Activated naive CD8-positive, alpha-beta T cell treated with anti-CD3 and anti-CD28 coated beads for 36 hours (primary cell): ENCODE measurements at regions not wholly inside any gene's neighbourhood (a gene's known extent, or its start where the extent isn't known, plus 50 kb on each side); places are given as distances from the start of the nearest gene placed in this dataset.

Source experiments
- DNase-seq: peaks from one replicate; pipeline ENCODE4 v3.0.0; 2021
- H3K27ac Mint-ChIP-seq: one replicate; pipeline ENCODE4 v1.8.0; 2022; ENCODE audit warnings: mild to moderate bottlenecking, moderate library complexity, mixed read lengths
- H3K27me3 Mint-ChIP-seq: one replicate; pipeline ENCODE4 v1.8.0; 2022; ENCODE audit warnings: mild to moderate bottlenecking, mixed read lengths
- H3K36me3 Mint-ChIP-seq: one replicate; pipeline ENCODE4 v1.8.0; 2021; ENCODE audit warnings: mild to moderate bottlenecking, mixed read lengths
- H3K4me1 Mint-ChIP-seq: one replicate; pipeline ENCODE4 v1.8.0; 2021; ENCODE audit warnings: mixed read lengths
- H3K4me3 Mint-ChIP-seq: one replicate; pipeline ENCODE4 v1.8.0; 2022; ENCODE audit warnings: mild to moderate bottlenecking, moderate library complexity, mixed read lengths
- H3K9me3 Mint-ChIP-seq: one replicate; pipeline ENCODE4 v1.8.0; 2022; ENCODE audit warnings: mixed read lengths

DNA sequence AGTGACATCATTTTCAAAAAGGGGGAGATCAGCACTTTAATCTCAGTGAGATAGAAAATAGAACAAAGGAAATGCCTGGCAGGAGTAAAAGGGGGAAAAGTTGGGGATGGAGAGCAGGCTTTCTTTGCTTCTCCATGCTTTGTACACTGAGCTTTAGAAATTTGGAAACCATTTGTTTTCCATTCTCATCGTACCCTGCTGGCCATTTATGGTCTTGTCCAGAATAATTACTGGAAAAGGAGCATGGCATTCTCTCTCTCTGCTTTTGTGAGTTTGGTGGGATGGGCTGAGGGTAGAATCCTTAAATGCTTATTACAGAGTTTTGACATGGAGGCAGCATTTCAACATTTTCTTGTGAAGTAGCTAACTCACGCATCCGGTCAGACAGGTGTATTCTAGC, 104.4 kb upstream of the FLRT2 start:
- H3K36me3 Mint-ChIP-seq, result no peaks in the 10 kb centered on the region
- no peak overlapping the region for H3K27ac Mint-ChIP-seq
- no peaks in the 10 kb centered on the region for H3K4me1 Mint-ChIP-seq
- no peaks in the 10 kb centered on the region for H3K27me3 Mint-ChIP-seq
- peaks cover 4% of the 10 kb centered on the region for H3K9me3 Mint-ChIP-seq
- no peak for DNase-seq
- no peak overlapping the region for H3K4me3 Mint-ChIP-seq

DNA sequence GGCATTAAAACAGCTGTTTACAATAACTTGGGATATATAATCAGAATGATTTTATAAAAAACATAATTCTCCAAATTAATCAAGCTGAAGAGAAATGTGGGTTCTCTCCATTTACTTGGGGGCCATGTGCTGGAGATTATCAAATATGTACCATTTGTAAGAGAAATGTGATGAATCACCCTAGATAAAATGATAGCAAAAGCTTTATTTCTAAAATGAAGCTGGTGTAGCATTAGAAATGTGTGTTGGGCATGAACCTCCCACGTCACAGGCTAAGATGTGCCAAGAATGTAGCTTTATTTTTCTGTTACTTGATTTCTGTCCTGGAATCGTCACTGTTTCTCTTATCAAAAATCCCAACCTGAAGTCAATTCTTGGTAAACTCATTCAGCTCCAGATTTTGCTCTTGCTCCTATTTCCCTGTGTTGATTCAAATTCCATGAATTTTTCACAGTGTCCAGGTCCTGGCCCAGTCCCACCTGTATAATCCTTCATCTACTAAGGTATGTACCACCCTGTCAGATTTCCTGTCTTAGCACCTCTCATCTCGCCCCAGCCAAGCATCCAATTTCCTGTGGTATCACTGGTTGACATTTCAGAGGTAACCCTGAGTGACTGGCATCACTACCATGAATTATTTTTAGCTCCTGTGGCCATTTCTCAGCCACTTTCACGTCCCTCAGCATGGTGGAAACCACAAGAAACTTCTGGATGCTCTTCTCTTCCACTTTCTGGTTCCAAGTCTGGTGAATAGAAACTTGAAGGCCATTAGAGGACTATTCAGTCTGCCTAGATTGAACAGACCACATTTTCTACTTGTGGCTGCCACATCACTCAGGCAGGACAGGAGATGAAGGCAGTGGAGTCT, 103.6 kb upstream of the FLRT2 start:
- no peak for DNase-seq
- H3K4me3 Mint-ChIP-seq, result no peak overlapping the region
- H3K27me3 Mint-ChIP-seq, result no peaks in the 10 kb centered on the region
- peaks cover 4% of the 10 kb centered on the region for H3K9me3 Mint-ChIP-seq
- no peak overlapping the region for H3K27ac Mint-ChIP-seq
- no peaks in the 10 kb centered on the region for H3K4me1 Mint-ChIP-seq
- H3K36me3 Mint-ChIP-seq, result no peaks in the 10 kb centered on the region

DNA sequence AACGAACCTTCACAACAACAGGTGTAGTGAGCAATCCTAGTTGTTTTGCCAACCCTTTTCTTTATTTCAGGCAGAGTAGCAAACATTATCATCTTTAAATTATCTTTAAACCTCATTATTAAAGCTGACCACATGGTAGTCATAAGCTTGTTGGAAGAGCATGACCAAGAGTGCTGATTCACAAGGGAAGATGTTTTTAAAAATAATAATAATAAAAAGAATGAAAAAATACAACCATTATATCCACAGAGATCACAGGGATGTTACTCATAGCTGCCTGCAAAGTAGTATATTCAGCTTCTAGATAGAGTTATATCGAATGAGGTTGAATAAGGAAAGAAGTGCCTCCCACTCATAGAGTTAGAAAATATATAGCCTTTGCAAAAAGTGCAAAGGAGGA, 101.0 kb upstream of the FLRT2 start:
- H3K27me3 Mint-ChIP-seq, result no peaks in the 10 kb centered on the region
- no peak for DNase-seq
- H3K4me1 Mint-ChIP-seq, result no peaks in the 10 kb centered on the region
- H3K27ac Mint-ChIP-seq, result no peak overlapping the region
- H3K9me3 Mint-ChIP-seq, result peaks cover 5% of the 10 kb centered on the region
- H3K4me3 Mint-ChIP-seq, result no peak overlapping the region
- H3K36me3 Mint-ChIP-seq, result no peaks in the 10 kb centered on the region

DNA sequence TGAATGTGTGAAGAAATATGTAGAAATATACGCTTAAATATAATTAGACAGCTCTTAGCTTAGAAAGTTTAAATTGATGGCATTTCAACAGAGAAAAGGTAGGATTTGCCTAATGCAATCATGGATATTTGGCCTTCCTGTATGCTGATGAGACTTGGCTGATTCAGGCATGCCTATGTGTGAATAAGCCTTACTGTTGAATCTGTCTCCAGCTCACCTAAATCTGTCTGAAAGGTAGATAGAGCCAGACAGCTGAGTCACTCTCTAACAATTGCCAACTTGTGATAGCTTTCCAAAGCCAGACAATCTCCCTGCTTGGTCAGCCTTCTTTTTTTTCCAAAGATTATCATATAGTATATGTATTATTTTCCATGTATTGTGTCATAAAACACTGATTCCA, 92.8 kb upstream of the FLRT2 start:
- Mint-ChIP-seq H3K4me1 (no peaks in the 10 kb centered on the region), H3K4me3 (no peak overlapping the region), H3K9me3 (peaks cover 2% of the 10 kb centered on the region), H3K27me3 (no peaks in the 10 kb centered on the region), H3K27ac (no peak overlapping the region), H3K36me3 (no peaks in the 10 kb centered on the region)
- no peak for DNase-seq

DNA sequence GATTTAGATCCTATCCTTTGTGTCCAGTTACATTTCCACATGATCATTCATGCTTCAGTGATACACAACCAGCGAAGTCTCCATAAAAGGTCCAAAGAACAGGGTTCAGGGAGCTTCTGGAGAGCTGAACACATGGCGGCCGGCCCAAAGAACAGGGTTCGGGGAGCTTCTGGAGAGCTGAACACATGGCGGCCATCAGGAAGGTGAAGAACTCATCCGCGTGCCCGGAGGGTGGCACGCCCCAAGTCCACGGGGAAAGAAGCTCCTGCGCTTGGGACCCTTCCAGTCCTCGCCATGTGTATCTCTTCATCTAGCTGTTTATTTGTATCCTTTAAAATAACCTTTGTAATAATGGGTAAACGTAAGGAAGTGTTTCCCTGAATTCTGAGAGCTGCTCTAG, 91.9 kb upstream of the FLRT2 start:
- H3K27me3 Mint-ChIP-seq, result no peaks in the 10 kb centered on the region
- no peak overlapping the region for H3K27ac Mint-ChIP-seq
- H3K4me3 Mint-ChIP-seq, result no peak overlapping the region
- no peaks in the 10 kb centered on the region for H3K36me3 Mint-ChIP-seq
- no peaks in the 10 kb centered on the region for H3K4me1 Mint-ChIP-seq
- no peaks in the 10 kb centered on the region for H3K9me3 Mint-ChIP-seq
- DNase-seq, result no peak

DNA sequence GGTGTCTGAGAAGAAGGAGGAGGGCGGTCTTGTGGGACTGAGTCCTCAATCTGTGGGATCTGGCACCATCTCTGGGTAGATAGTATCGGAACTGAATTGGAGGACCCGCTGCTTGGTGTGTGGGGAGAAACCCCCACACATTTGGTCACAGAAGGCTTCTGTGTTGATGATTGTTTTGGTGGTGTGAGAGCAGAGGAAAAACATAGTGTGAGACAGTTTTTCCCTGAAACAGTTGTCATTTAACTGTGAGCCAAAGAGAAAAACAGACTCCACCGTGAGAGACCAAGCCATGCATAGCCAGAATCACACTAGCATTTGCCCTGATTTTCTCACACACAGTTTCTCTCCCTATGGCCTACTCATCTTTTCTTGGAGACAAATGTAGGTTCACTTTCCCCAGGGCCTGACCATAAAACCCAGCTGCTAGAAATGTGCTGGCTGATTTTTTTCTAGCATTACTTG, 91.4 kb upstream of the FLRT2 start:
- H3K9me3 Mint-ChIP-seq, result no peaks in the 10 kb centered on the region
- no peak overlapping the region for H3K27ac Mint-ChIP-seq
- no peak for DNase-seq
- H3K4me3 Mint-ChIP-seq, result no peak overlapping the region
- no peaks in the 10 kb centered on the region for H3K36me3 Mint-ChIP-seq
- H3K27me3 Mint-ChIP-seq, result no peaks in the 10 kb centered on the region
- H3K4me1 Mint-ChIP-seq, result no peaks in the 10 kb centered on the region

DNA sequence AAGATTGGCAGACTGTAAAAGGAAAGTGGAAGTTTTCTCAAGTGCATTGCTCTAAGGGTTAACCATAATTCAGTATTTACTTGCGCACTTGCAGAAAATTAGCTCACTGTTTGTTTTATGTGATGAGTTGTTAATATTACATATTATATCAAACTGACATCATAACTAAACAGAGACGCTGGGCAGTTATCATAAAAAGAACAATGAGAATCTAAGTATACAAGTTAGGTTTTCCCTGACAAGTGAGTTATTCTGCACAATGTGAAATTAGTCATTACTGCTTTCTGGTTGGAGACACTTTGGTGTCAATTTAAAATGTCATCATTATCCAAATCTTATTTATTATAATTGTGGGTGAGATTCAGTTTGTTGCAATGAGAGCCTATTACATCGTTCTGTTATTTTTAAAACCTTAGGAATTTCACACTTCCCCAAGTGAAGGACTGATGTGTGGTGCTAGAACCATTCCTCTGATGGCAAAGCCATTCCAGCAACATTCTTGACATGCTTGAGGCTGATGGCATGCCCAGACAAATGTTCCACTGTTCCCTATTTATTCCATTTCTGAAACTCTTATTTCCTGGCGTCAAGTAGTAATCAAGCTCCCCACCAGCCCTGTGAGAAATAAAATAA, 90.1 kb upstream of the FLRT2 start:
- no peaks in the 10 kb centered on the region for H3K9me3 Mint-ChIP-seq
- H3K4me1 Mint-ChIP-seq, result no peaks in the 10 kb centered on the region
- no peak for DNase-seq
- H3K36me3 Mint-ChIP-seq, result no peaks in the 10 kb centered on the region
- H3K4me3 Mint-ChIP-seq, result no peak overlapping the region
- H3K27ac Mint-ChIP-seq, result no peak overlapping the region
- H3K27me3 Mint-ChIP-seq, result no peaks in the 10 kb centered on the region

DNA sequence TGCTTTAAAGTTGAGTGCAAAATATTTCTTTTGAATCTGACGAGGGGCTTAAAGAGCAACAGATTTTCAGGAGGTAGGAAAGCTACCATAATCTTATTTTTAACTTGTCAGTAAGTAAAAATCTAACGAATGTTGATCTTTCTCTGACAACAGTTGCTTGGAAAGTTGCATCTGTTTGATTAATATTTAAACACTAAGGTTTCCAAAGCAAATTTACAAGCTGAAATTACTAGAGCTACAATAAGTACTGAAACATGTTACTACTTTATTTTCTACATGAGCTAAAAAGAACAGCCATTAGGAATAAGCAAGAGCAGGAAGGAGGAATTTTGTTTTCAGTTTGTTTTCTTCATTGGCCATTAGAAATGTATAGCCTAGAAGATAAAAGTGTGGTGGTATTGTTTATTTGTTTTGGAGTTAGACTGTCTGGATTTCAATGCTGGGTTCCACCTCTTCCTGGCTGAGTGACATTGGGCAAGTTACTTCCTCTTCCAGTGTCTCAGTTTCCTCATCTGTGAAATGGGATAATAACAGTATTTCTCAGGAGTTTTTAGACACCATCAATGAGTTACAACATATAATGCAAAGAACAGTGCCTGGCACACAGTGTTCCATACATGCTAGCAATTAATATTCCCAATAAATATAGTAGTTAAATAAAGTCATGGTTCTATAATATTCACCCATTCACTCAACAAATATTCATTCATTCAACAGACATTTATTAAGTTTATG, 87.9 kb upstream of the FLRT2 start:
- Mint-ChIP-seq H3K36me3 (no peaks in the 10 kb centered on the region), H3K9me3 (no peaks in the 10 kb centered on the region), H3K27ac (no peak overlapping the region), H3K27me3 (no peaks in the 10 kb centered on the region), H3K4me1 (no peaks in the 10 kb centered on the region), H3K4me3 (no peak overlapping the region)
- DNase-seq, result no peak

DNA sequence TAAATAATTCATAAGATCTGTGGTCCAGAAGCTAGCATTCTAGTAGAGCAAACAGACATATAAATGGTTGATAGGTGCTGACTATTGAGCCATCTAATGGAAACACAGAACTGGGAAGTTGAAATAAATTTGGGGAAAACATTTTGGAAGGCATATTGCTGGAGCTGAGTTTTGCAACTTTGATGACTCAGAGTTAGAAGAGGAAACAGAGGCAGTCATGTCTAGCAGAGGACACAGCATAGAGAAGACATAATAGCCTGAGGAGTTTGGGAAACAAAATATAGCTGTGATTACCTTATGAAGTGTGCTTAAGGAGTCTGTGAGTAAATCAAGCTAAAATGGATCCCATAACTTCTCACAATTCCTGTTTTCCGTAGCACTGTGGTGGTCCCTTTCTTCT, 86.9 kb upstream of the FLRT2 start:
- no peaks in the 10 kb centered on the region for H3K27me3 Mint-ChIP-seq
- DNase-seq, result no peak
- no peaks in the 10 kb centered on the region for H3K9me3 Mint-ChIP-seq
- H3K27ac Mint-ChIP-seq, result no peak overlapping the region
- no peaks in the 10 kb centered on the region for H3K36me3 Mint-ChIP-seq
- H3K4me1 Mint-ChIP-seq, result no peaks in the 10 kb centered on the region
- no peak overlapping the region for H3K4me3 Mint-ChIP-seq

DNA sequence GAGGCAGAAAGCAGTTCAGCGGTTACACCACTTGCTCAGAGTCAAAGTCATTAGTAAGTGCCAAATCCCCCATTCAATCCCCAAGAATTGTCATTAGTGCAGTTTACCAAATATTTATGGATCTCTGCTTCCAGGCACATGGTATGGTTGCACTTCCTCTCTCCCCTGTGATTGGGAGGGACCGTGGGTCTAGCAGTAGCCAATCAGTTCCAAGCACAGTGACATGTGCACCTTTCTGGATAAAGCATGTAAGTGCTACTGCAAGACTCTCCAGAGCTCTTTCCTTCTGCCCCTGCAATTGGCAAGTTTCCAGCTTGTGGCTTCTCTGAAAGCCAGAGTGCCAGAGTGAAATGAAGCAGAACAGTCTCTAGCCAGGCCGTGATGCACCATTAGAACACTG, 85.3 kb upstream of the FLRT2 start:
- no peaks in the 10 kb centered on the region for H3K4me1 Mint-ChIP-seq
- H3K27ac Mint-ChIP-seq, result no peak overlapping the region
- H3K4me3 Mint-ChIP-seq, result no peak overlapping the region
- H3K9me3 Mint-ChIP-seq, result no peaks in the 10 kb centered on the region
- H3K36me3 Mint-ChIP-seq, result no peaks in the 10 kb centered on the region
- no peaks in the 10 kb centered on the region for H3K27me3 Mint-ChIP-seq
- no peak for DNase-seq

DNA sequence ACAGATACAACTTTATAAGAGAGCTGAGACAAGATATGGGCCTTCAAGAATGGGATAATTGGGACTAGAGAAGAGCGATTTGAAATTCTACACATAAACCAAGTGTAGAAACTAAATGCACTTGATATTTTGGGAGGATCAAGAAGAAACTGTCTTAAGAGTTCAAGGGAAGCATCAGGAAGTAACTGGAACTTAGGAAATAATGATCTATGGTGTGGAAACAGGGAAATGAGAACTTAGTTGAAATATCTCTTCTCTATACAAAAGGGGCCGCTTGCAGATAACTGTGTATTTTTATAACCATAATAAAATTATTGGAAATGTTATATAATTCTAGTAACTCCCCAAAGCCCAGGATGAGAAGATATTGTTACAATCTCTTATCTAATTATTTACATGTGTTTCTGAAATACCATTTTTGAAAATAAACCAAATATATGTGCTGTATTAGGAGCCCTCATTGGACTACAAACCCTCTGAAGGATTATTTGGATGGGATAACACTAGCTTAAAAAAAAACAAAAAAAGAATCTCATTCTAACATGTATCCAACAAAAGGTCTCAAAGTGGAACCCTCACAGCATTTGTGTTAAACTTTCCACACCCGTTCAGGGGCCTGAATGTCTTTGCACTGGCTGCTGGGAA, 84.7 kb upstream of the FLRT2 start:
- no peaks in the 10 kb centered on the region for H3K4me1 Mint-ChIP-seq
- no peak overlapping the region for H3K27ac Mint-ChIP-seq
- H3K36me3 Mint-ChIP-seq, result no peaks in the 10 kb centered on the region
- no peak overlapping the region for H3K4me3 Mint-ChIP-seq
- DNase-seq, result no peak
- no peaks in the 10 kb centered on the region for H3K9me3 Mint-ChIP-seq
- H3K27me3 Mint-ChIP-seq, result no peaks in the 10 kb centered on the region

DNA sequence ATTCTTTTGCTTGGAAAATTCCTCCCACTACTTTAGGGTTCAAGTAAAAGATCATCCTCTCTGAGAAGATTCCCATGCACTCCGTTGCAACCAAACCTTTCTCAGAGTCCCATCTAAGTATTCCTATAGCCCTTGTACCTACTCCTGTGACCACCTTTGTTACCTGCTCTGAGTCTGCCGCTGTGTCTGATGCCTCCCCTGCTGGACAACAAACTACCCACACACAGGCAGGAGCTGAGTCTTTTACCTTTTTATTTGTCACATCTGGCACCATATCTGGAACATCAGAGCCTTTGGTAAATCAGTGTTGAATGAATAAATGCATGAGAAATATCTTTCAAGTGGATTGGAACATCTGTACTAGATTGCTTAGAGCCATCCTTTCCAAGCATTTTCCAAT, 82.1 kb upstream of the FLRT2 start:
- no peak for DNase-seq
- no peaks in the 10 kb centered on the region for H3K4me1 Mint-ChIP-seq
- no peak overlapping the region for H3K4me3 Mint-ChIP-seq
- H3K27ac Mint-ChIP-seq, result no peak overlapping the region
- no peaks in the 10 kb centered on the region for H3K36me3 Mint-ChIP-seq
- no peaks in the 10 kb centered on the region for H3K9me3 Mint-ChIP-seq
- no peaks in the 10 kb centered on the region for H3K27me3 Mint-ChIP-seq

DNA sequence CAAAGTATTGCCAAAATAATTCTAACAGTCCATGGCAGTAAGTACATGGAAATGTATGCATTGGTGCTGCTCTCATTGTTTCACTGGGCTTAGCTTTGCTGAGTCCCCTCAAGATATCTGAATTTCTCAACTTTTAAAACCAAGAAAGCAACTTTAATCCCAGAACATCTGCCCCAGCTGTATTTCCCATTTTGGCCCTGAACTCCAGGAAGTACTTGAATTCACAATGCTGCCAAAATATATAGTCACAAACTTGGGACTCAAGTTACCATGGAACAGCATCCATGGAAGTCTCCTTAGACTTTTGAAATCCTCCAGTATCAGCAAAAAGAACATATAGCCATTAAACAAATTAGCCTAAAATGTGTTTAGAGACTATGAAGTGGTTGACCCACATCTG, 78.5 kb upstream of the FLRT2 start:
- Mint-ChIP-seq H3K9me3 (no peaks in the 10 kb centered on the region), H3K4me1 (no peaks in the 10 kb centered on the region), H3K4me3 (no peak overlapping the region), H3K27me3 (no peaks in the 10 kb centered on the region), H3K27ac (no peak overlapping the region), H3K36me3 (no peaks in the 10 kb centered on the region)
- DNase-seq, result no peak

DNA sequence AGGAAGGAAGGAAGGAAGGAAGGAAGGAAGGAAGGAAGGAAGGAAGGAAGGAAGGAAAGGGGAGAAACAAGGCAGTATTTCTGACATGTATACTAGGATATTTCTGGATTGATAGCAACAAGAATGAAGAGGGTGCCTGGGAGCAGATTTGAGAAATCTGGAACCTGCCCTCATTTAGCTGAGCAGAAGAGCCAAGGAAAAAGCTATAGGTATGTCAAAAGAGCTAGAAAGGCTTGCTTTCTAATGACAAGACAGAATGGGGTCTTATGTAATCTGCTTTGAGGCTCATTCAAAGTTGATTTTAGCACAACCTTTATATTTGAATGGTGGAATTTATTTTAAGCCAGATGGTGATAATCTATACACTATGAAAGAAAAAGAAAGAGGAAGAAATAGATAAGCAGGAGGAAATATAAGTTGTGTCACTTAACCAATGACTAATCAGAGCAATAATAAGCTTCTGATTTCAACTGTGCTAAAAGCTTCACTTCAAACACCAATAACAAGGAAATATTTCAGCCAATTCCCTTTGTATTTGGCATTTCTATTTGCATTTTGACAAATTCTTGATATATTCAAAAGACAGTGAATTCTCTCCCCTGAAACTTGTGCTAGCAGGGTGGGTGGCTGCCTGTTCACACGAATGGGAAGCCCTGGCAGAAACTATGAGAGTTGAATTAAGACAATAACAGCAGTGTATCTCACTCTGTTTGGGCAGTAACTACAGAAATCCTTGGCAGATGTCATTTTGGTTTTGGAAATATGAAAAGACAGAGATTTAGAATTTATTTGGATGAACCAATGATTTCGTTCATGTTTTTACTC, 76.3 kb upstream of the FLRT2 start:
- Mint-ChIP-seq H3K36me3 (no peaks in the 10 kb centered on the region), H3K27ac (no peak overlapping the region)
- no peak for DNase-seq

More for the DNA sequence above, 76.3 kb upstream of the FLRT2 start:
- no peaks in the 10 kb centered on the region for H3K9me3 Mint-ChIP-seq
- H3K4me3 Mint-ChIP-seq, result no peak overlapping the region
- H3K27me3 Mint-ChIP-seq, result no peaks in the 10 kb centered on the region
- H3K4me1 Mint-ChIP-seq, result no peaks in the 10 kb centered on the region
